HG03378 (cell line): ENCODE measurements at regions not wholly inside any gene's neighbourhood (a gene's known extent, or its start where the extent isn't known, plus 50 kb on each side); places are given as distances from the start of the nearest gene placed in this dataset.
"Not testable (repeated sequence)": the region's sequence is repeated elsewhere in the genome, so short reads cannot be mapped to it uniquely, and the experiment has no call there.

ENCODE experiments used
- ATAC-seq: cut with Tn5 transposase; IDR thresholded peaks from one replicate; pipeline ENCODE4 v1.9.1; 2021; ENCODE audit warnings: mild to moderate bottlenecking, moderate library complexity; ENCODE audit not compliant: unreplicated experiment

DNA sequence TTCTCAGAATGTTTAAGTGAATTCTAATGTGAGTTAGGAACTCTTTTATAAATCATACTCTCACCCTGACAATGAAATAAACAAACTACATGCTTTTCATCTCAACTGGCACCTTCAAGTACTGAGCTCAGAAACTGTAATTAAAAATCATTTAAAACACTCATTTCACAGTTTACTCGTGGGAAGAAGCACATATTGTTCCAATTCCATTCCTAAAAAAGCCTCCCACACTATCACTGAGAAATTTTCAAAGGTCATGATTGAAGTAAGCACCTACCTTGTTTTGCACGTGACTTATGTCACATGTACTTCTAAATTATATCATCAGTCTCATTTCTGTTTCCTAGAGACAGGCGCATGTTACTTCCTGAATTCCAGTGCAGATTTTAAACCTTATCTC is 678.1 kb upstream of the SLC8A1 start:
- no peak for ATAC-seq

DNA sequence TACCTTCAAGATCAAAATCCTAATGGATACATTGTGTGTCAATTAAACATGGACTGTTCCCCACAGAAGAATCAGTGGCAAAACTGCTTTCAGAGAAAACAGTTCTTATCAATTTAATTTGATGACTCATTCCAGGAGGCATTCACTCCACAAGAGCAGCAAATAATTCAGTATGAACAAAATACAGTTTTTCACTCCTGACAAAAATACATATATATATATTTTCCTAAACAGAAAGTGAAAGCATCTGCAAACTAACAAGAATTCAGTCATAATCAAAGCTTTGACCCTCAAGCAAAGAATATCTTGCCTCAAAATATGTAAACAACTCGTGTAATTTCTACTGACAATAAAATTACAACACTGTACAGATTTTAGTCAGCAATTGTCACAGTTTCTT is 685.1 kb upstream of the SLC8A1 start:
- no peak for ATAC-seq

DNA sequence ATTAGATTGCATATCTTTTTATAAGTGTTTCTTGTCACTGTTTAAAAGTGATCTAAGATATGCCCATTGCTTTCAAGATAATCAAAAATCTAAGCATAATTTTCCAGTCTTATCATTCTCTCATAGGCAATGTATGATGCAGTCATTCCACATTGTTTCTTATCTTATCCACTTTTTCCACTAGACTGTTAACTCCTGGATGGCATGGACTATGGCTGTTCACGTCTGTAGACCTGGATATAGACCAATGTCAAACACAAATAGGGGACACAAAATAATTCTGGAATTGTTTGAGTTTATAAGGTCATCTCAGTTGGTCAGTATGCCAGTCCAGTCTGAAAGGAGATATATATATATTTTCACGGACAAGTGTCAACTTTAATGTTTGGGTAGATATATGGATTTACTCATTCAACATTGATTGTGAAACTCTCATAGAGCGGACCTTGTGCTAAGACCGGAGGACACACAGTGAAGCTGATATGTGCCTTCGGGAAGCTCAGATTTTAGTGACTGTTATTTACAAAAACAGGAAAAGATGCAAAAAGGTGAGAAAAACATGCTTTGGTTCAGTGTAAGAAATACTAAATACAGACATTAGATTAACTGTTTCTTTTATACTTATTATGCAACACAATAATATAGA is 689.4 kb upstream of the SLC8A1 start:
- ATAC-seq = no peak

DNA sequence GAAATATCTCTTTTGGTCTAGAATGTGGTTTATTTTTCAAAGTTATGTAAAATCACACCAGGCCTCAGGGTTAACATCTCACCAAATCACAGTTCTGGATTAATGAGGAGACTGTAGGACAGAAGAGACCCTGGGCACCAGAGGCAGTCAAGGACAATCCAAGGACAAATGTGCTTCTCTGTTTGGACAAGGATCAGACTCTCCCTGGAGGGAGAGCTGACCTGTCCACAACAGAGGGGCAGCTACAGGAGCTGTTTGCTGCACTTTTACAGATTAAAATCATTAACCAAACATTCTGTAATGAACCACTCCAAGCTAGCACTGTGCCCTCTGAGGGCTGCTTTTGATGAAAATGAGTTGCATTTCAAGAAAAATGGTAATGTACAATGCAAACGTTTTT is 690.6 kb upstream of the SLC8A1 start:
- ATAC-seq = no peak

DNA sequence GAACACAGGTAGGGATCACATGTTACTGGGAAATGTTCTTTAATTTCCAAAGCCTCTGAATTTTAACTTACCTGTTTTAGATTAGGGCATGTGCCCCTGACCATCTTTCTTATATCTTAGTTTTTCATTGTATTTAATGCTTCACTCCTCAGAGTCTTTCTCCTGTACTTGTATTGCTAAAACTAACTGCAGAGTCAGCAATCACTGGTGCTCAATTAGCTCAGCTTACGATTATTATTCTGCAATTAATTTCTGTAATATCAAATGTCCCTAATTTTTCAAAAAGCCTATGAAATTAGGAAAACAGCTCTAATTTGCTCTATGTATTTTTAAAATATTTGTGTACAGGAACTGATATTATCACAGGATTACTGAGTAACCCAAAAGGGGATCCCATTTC is 693.2 kb upstream of the SLC8A1 start:
- no peak for ATAC-seq

DNA sequence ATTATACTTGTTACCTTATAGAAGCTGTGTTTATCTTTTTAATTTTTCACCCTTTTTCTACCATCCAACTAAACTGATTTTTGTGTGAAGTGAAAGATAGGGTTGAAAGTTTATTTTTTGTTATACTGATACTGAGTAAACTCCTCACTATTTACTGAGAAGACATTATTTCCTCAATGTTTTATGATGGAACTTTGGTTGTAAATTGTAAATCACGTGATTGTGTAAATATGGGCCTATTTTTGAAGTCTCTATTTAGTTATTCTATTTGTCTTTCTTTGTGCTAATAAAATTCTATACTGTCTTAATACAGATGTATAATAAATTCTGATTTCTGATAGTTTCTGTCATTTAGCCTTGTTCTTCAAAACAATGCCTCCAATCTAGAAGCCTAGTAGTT is 697.2 kb upstream of the SLC8A1 start:
- ATAC-seq = no peak

DNA sequence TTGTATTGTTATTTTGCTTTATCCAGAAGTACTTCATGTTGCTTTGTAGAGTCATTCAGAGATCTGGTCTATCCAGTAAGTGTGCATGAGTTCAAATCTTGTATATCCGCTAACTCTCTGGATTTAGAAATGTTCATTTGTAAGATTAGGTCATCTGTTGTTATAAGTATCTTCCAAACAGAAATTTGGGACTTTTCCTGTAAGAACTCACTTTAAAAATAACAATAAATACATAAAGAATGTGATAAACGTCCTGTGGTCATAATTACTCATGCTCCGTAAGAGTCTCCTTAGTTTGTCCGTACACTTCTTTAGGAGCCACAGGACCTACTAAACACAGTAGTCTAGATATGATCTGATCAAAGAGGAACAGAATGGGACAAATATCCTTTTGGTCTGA is 699.9 kb upstream of the SLC8A1 start:
- no peak for ATAC-seq

DNA sequence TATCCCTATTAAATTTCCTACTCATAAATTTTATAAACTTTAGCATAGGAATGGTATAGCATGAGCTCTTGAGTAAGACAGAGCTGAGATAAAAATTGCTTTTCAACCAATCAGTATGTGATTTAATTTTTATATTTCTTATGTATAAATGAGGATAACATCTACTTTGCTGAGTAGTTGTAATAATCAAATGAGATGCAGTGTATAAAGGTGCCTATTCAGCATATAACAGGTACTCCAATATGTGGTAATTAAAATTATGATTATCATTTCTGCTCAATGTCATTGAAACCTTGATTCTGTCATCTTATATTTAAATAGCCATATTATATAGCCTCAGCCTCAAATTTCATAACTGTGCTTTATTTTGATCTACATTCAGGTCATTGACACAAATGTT is 700.4 kb upstream of the SLC8A1 start:
- no peak for ATAC-seq

DNA sequence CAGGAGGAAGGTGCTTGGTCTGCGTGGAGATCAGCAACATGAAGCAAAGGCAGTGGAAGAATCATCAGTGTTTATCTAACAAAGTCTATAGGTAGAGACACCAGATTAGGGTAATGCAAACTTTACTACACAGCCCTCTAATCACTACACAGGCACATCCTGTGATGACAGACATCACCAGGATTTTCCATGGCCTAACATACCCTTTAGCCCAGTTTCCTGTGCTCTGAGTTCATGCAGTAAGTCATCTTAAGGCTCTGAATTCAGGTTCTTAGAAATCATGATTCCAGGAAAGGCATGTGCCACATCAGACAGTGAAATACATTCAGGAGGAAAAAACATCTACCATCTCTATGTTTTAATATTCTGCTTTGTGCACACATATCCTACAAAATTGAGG is 708.5 kb upstream of the SLC8A1 start:
- ATAC-seq = no peak

DNA sequence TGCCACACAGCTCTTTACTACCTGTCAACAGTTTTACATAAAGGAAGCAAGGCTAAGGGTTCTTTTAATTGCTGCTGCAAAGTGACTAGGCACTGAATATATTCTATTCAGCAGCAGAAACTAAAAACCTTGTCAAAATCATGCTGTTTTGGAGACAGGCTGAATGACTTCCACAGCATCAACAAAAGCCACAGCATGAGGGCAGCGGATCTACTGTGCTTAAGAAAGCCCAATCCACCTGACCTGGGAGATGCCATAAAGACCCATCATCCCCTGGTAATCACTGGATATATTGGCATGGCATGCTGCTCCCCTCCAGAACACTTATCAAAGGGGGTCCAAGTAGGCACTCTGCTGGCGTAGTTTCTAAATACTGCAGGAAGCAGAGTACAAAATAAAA is 715.1 kb upstream of the SLC8A1 start:
- no peak for ATAC-seq

DNA sequence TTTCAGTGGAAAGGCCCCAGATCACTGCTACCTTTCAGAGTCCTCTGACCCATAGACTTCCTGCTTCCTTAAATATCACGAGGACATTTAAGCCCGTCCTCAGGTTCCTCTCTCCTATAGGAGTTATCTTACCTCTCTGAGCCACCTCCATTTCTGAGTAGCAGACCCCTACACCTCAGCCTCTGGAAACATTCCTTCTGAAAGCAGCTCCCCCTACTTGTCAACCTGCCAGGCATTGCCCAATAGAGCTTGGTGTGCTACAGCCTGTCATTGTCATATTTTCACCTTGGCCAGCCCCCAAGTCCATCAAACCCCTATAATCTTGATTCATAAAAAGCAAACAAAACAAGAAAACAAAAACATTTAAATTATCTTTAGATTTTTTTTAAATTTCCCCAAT is 717.9 kb upstream of the SLC8A1 start:
- no peak for ATAC-seq

DNA sequence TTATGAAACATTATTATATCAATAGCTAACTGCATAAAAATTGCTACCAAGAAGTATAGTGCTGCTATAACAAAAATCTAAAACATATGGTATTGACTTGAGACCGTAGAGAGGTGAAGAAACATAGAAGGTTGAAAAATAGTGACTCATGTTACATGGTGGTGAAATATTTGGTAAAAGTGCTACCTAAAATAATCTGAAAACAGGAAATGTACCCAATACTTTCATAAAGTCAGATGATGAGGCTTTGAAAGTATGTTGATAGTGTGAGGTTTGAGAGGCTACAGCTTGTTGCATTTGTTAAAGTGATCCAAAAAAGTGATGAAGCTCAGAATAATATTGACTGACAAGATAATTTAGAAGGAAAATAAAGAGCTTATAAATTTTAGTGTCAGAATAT is 718.7 kb upstream of the SLC8A1 start:
- no peak for ATAC-seq

DNA sequence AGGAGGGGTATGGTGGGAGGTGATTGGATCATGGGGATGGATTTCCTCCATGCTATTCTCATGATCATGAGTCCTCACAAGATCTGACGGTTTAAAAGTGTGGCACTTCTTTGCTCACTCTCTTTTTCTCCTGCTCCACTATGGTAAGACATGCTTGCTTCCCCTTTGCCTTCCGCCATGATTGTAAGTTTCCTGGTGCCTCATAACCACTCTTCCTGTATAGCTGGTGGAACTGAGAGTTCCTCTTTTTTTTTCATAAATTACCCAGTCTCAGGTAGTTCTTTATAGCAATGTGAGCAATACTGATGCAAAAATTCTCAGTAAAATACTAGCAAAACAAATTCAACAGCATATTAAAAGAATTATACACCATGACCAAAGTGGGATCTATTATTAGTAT is 728.5 kb upstream of the SLC8A1 start:
- no peak for ATAC-seq

DNA sequence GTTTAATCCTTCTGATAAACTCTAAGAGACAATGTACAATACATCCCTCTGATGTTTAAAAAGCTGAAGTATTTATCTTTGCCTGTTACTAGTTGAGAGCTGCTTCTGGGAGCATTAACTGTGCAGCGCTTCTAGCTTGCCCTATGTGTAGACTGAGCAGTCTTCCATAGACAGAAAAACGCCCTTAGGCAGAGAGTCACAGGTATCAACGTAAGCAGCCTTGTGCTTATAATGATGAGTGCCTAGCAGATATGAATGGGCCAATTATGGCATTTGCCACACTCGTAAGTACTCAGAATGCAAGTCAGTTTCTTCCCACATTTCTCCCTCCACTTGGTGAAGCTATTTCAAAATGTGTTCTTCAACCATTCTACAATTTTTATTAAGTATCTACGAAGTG is 731.1 kb upstream of the SLC8A1 start:
- ATAC-seq = no peak

DNA sequence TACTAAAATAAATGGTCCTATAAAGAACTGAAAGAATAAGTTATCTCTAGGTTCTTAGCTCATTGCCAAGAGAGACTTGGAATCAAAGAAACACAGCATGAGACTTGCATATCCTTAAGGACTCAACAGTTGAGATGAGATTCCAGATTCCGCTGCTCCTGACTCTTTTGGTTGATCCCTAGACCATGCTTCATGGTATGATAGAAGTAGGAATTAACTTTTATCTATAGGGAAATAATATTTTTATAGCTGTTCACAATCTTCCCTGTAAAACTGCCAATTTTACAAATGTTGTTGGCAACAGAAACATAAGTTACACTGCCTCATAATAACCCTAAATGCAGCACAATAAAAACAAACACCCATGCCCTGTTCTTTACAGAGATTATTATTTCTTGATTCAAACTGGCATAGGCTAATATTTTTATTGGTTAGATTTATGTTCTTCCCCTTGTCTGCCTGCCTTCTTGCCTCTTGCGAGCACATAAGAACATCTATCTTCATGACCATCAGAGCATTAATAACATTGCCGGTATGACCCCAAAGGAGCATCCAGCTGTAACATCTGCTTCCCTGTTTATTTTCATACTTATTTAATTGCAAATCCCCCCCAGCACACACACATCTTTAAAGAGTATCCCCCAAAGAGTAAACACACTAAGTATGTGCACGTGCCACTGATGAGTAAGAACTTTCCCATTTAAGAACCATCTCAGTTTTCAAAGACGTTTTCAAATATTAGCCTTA is 735.7 kb upstream of the SLC8A1 start:
- ATAC-seq = no peak

DNA sequence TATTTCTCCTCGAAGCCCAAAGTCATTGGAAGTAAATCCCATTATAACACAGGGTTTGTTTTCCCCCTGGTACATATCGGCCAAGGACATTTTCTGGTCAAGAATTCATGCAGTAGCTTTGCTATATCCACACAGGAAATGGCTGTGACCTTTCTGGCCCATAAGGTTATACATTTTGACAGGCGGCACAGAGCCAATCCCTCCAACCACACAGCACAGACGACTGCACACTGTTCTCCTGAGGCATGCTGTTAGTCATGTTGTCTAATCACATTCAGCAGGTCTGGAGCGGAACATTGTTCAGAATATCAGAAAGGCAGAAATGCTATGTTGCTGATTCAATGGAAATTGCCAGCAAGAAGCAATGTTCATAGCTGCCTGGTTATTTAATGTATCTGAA is 742.3 kb upstream of the SLC8A1 start:
- no peak for ATAC-seq

DNA sequence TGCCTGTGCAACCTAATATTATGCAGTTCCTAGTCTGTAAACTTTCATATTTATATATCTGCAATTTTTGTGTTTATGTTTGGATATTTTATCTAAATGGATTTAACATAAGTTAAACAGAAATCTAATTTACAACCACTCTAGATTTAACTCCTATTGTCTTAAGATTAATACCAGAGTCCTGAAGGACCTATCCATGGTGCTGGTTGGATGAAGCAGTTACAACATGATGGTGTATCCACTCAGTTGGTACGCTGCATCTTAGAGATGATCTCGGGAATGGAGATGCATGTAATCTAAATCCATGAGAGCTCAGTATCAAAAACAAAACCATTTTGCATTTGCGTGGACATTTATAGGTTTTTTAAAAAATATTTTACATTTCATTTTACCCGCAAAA is 745.9 kb upstream of the SLC8A1 start:
- no peak for ATAC-seq

DNA sequence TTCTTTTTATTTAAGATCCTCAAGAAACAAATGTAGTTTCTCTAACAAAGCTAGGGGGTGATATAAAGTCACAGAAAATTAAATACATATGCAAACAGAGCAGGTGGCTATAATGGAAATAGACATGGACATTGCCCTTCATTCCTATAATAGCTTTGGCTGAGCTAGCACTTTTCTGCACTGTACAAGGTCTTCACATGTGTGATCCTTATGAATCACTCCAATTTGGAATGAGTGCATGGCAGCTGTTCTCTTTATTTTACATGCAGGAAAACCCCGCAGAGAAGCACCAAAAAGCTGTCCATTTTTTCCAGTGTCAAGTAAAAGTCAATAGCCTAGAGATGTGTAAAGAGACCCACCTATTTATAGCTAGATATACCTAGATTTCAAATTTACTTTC is 747.4 kb upstream of the SLC8A1 start:
- ATAC-seq = no peak

DNA sequence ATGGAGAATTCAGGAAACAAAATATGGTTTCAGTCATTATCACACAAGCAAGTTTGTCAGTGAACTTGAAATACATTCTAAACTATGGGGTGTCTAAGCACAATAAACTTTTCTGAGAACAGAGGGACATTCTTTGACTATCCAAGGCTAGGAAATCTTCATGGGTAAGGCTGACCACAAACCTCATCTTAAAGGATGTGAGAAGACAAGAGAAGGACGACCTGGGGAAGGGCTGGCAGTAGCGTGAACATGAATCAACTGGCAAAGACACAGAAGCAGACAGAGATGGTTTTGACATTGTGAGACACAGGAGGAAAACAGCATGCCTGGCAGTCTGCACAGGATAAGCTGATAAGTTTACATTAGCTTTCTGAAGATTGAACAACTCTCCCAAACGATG is 752.4 kb upstream of the SLC8A1 start:
- ATAC-seq = no peak

DNA sequence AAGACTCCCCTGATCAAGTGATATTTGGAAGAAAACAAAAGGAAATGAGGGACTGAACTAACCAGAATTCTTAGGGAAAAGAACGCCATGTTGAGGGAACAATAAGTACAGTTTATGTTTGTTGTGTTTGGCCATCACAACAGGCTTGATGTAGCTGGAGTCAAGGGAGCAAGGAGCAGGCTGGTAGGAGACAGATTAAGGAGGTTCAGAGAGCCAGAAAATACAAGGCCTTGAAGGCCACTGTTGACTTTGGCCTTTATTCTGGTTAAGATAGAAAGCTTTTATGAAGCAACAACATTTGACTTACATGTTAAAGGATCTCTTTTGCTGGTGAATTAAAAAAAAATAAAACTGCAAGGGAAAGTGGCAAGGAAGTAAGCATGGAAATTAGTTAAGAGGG is 754.1 kb upstream of the SLC8A1 start:
- no peak for ATAC-seq

DNA sequence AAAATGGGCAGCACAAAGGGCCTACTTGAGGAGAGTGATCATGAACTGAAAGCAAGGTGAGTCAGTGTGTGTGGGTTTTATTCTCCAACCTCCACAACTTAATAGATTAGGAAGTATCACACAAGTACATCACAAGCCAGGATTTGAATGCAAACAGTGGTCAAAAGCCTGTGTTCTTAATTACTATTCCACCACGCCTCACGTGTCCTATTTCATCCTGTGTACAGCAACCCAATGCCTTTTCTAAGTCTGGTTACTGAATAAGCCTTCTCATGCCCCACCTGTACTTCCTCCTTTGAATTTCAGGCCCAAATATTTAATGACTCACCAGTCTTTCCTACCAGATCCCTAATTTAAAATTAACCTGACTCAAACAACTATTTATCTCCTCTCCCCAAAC is 755.7 kb upstream of the SLC8A1 start:
- no peak for ATAC-seq

DNA sequence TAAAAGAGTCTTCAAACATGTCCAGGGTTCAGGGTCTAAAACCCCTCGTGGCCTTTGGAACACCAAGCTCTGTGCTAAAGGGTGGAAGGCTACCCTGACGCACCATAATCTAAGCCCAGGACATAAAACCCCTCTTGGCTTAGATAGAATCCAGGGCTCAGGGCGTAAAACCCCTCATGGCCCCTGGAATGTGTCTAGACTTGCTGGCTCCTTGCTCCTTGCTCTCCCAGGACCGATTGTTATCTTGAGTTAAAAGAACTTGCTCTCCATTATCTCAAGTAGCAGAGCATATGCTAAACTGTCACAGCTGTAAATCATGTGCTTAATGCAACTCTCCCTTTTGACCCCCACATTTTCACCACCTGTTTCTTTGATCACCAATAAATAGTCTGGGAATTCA is 758.1 kb upstream of the SLC8A1 start:
- ATAC-seq = not testable (repeated sequence)

DNA sequence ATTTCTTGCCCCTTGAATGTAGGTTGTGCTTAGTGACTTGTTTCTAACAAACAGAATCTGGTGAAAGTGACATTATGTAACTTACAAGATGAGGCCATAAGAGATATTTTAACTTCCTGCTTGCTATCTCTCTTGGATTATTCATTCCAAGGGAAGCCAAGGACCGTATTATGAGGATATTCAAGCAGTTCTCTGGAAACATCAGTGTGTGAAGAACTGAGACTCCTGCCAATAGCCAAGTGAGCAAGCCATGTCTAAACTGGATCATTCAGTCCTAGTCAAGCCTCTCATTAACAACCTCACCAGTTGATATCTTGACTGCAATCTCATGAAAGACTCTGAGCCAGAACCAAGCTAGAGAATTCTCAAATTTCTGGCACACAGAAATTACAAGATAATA is 765.1 kb upstream of the SLC8A1 start:
- no peak for ATAC-seq
